GM19023 (cell line): ENCODE measurements at regions not wholly inside any gene's neighbourhood (a gene's known extent, or its start where the extent isn't known, plus 50 kb on each side); places are given as distances from the start of the nearest gene placed in this dataset.

Source experiments
- ATAC-seq: cut with Tn5 transposase; IDR thresholded peaks from one replicate; pipeline ENCODE4 v1.9.1; 2021; ENCODE audit warnings: mild to moderate bottlenecking, moderate library complexity; ENCODE audit not compliant: unreplicated experiment

DNA sequence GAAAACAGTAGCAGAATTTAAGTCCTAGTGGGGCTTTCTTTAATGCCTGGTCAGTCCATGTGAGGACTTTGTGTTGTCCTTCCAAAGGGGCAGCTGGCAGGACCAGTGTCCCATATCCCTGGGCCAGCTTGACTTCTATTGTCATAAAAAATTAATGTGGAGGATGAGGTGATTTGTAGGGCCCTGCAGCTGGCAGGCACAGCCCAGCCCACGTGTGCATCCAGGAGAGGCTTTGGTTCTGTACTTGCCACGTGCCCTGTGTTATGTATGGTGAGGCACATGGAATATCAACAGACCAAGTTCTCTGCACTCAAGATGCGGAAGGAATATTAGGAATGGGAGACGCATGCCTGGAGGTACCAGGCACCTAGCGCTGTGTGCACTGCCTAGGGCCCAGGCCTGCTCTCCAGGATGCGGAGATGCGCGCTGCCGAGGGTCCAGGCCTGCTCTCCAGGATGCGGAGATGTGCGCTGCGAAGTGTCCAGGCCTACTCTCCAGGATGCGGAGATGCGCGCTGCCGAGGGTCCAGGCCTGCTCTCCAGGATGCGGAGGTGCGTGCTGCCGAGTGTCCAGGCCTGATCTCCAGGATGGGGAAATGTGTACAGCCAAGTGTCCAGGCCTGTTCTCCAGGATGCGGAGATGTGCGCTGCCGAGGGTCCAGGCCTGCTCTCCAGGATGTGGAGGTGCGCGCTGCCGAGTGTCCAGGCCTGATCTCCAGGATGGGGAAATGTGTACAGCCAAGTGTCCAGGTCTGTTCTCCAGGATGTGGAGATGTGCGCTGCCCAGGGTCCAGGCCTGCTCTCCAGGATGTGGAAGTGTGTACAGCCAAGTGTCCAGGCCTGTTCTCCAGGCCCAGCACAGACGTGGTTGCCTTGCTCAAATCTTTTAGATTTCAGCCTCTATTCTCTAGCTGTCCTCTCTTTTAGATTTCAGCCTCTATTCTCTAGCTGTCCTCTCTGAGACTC lies 183.3 kb upstream of the ROPN1 start:
- no peak for ATAC-seq

DNA sequence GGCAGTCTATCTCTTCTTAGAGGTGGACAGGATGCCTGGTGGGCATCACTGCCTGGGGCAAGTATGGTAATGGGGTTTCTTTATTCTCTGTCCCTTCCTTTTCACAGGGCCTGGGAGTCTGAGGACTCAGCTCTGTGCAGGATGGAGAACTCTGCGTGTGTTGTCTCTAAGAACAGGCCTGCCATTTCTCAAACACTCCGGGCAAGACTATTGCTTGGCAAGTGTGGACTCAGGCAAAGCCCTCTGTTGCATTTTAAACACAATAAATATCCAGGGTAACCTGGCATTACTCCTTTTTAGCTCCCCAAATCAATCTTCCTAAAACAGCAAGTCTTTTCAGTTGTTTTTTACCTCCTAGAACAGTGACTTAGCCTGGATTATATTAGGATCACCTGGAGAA lies 185.1 kb upstream of the ROPN1 start:
- no peak for ATAC-seq

DNA sequence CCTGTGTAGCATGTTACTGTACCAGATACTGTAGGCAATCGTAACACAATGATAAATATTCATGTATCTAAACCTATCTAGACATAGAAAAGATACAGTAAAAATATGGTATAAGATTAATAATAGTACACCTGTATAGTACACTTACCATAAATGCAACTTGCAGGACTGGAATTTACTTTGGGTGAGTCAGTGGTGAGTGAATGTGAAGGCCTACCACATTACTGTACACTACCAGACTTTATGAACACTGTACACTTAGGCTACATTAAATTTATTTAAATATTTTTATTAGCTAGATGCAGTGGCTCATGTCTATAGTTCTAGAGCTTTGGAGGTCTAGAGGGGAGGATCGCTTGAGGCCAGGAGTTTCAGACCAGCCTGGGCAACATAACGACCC lies 186.6 kb upstream of the ROPN1 start:
- no peak for ATAC-seq

DNA sequence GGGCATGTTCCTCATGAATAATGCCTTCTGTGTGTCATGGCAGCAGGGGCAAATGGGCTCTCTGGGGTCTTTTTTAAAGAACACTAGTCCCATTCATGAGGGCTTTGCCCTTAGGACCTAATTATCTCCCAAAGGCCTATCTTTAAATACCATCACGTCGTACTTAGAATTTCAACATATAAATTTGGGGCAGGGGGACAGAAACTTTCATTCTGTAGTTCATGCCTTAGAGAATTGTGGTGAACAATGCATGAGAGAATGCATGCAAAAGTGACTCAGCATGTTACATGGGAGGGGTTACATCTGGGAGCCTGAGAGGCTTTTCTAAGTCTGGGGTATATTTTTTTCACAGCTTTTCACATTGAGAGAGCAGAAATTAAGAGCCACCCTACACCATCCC lies 208.5 kb upstream of the ROPN1 start:
- ATAC-seq, result no peak

DNA sequence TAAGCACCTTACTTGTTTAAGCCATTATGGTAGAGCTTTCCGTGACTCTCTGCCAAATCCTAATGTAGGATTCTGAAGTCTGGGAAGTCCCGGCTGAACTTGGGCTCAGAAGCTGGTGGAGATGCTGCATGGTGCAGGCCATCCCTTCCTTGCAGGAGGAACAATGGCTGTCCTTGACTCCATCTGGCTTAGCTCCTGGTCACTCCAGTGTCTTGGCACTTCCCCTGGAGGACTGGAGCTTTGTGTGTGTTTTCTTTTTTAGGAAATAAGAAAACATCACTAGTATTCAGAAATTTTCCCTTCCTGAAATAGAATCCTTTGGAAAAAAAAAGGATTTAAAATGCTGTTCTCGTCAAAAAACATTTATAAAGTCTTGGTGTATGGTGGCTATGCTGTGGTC lies 209.3 kb upstream of the ROPN1 start:
- no peak for ATAC-seq

DNA sequence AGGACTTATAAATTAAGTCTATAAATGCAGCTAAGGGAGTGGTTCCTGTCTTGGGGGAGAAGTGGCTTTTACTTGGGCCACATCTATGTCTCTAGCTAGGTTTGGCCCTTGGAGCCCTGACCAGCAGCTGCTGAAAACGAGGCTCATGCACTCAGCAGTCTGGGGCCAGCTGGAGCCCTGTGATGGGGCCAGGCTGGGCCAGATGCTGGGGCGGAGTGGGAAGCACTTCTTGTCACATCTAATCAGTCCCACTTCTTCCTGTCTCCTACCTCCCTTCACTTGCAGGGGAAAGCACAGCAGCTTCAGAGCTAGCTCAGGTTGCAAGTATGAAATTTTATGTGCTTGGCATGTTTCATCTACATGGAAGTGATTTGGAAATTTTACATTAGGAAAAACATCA lies 209.9 kb upstream of the ROPN1 start:
- no peak for ATAC-seq

DNA sequence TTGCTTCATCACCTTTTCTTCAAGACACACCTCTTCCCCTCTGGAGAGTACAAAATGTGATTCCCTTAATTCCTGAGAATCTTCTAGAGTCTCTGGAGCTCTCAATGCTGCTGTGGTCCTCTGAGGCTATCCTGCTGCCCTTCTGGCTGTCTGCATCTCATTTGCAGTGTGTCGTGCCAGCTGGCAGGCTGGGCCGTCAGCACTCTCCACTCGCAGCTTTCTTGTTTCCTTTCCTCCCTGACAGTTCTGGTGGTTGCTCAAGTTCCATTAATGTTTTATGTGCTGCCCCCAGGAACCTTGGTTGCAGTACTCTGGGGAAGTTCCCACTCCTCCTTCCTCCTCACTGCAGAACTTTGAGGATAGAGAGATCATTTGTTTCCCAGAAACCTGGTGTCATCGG lies 210.8 kb upstream of the ROPN1 start:
- ATAC-seq, result no peak

DNA sequence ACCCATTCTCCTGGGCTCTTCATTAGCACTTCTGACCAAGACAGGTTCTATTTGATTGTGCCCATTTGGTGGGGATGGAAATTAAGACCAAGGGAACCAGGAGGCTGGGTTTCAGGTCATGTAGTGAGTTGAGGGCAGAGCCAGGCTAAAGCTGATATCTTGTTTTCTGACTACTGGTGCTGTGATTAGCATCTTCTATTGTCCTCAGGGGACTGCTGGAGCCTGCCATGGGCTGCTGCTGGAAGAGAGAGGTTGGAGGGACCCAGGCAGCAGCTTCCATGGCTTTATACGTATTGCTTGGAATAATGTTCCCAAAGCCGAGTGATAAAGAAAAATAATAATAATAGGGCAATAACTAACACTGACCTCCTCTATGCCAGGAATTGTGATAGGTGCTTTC lies 211.4 kb upstream of the ROPN1 start:
- ATAC-seq, result no peak

DNA sequence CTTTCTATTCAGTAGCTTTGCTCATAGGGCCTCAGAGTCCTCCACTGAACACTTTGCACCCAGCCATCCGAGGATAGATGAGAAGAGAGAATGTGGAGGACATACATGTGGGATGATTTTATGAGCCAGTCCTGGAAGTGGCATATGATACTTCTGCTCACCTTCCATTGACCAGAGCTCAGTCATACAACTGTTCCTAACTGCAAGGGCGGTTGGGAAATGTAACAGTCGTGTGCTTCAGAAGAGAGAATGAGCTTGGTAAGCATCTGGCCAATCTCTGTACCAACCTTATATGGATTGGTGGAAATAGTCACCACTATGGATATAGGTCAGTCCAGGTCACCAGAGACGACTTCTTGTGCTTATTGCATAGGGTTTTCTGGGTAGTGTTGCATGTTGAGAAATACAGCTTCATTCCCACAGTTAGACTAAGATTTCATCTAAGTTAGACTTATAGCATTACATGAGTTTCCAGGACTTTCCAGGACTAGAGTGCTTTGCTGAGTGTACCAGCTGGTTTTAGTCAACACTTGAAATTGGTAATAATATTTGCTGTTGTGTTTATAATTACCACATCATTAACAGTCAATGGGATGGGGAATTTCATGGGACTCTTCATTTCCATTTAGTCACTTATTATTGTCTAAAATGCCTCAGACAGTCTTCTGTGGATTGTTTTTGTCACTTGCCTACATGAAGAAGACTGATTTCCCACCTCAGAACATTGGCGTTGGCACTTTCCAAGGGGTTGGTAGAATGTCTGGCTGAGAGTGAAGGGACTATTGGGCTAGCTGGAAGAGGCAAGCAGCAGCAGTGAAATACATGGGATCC lies 214.5 kb upstream of the ROPN1 start:
- ATAC-seq, result no peak

DNA sequence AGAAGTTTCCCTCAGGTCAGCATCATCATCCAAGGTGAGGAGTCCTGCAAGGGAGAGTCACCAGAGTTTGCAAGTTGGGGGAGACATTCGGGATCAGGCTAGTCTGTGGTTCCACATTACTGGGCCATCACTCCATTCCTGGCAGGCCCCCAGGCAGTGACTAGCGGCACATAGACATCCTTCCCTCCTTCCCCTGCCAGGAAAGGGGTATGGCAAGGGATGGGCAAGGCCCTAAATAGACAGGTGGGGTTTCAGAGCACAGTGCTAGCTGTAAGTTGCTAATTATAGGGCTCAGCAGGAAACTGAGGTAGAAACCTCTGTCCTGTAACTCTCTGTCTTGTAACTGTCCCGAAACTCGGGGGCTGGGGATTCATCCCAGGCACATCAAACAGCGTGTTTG lies 215.2 kb upstream of the ROPN1 start:
- ATAC-seq, result no peak

DNA sequence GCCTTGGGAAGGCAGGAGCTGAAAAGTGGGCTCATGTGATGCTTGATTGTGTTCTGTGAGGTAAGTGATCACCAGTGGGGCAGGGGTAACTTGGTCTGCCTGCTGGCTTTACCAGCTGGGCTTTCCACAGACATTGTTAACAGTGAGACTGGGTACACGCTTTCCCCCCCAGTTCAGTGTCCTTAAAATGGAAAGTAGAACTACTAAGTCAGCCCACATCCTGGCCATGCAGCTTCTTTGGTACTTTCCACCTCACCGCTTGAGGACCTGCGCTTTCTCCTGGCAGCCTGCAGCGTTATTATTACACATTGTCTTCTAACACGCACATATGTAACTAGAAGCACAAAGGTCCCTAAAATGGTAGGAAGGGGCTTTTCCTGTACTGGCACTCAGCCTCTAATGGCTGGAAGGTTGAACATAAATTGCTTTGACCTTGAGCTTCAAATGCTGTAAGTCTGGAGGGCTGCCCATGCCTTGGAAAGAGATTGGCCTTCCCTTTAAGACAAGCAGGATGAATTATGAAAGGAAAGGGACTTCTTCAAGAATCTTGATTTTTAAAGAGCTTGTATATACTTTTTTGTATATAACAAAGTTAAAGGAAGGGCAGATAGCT lies 216.1 kb upstream of the ROPN1 start:
- ATAC-seq, result peak; percentile 93

DNA sequence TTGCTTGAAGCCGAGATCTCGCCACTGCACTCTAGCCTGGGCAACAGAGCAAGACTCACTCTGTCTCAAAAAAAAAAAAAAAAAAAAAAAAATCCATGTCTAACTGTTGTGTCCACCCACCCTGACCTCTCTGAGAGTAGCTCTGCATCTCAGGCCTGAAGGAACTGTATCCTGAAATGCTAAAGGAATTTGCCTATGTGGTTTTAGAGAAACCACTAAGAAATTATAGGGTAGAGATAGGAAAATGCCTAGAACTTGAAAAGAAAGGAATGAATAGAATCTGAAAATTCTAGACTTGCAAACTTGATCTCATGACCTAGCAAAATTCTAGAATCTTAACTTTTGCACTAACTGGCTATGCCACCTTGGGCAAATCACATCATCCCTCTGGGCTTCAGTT lies 217.5 kb upstream of the ROPN1 start:
- ATAC-seq, result no peak

DNA sequence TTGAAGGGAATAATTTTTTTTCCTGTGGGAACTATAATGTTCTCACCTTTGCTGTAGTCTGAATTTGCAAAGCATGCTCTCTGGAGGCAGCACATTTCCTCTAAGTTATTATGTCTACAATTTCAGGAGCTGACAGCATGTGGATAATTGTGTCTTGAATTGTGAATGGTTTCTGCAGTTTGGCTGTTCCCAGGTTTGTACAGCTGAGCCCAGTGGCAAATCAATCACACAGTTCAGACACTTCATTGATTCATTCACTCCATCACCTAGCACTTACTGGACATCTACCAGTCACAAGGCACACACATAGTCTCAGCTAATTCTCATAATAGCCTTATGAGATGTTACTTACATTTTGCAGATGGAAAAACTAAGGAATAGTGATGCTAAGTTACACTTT lies 219.0 kb upstream of the ROPN1 start:
- no peak for ATAC-seq

DNA sequence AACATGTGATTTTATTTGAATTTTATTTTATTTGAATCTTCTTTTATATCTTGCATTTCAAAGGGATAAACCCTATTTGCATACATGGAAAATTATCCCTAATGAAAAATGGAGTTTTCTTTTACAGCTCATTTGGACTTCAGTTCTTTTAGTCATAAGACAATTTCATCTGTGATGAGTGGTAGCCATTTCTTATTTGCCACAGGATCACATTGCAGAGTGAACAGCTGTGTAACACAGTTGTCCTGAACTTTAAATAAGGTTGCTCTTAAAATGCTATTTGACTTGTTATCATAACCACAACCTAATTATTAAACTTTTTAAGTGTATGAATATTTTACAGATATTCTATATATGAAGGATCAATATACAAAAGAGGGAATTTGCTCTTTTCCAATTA lies 221.7 kb upstream of the ROPN1 start:
- no peak for ATAC-seq

DNA sequence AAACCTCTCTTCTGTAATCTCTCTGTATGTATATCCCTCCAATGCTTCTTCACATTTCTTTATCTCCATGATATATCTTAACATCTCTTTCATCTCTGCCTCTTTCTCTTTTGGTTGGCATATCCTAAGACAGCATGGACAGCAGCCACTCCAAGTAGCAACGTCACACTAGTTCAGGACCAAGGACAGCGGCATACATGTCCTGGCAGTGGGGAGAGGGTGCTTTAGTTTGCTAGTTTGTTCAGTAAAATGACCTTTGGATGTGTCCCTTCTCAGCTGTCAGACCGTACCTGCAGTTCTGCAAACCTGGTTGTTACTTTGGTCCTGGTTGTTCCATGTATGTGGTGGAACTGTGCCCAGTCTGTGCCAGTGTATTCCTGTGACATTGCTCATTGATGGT lies 225.6 kb upstream of the ROPN1 start:
- no peak for ATAC-seq

DNA sequence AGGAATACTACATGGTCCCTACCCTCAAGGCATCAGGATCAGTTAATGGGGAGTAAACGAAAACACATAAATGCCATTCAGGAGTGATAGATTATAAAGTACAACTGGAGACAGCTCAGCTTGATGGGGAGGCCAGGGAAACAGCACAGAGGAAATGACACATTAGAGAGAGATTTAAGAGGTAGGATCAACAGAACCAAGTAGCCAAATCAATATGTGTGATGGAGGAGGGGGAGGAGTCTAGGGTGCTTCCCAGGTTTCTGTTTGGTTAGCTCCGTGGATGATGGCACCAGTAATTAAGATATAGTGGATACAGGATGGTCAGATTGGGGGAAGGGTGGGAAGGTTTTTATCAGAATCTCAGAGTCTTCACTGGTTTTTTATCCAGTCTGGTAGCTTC lies 229.5 kb upstream of the ROPN1 start:
- ATAC-seq, result no peak

DNA sequence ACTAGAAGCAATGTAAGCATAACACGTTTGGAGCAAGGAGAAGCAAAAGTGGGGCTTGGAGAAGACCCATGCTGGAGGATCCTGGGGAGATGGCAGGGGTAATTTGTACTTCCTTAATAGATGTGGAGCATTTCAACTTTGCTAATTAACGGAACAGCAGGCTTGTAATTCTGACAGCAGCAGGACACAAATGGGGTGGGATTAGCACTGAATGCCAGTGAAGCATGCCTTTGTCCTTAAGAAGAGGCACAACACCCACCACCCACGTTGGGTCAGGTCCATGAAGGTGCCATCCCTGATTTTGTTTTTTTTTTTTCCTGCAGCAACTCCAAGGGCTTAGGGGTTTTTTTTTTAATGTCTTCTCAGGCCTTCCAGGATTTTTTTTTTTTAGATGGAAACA lies 231.9 kb upstream of the ROPN1 start:
- no peak for ATAC-seq

DNA sequence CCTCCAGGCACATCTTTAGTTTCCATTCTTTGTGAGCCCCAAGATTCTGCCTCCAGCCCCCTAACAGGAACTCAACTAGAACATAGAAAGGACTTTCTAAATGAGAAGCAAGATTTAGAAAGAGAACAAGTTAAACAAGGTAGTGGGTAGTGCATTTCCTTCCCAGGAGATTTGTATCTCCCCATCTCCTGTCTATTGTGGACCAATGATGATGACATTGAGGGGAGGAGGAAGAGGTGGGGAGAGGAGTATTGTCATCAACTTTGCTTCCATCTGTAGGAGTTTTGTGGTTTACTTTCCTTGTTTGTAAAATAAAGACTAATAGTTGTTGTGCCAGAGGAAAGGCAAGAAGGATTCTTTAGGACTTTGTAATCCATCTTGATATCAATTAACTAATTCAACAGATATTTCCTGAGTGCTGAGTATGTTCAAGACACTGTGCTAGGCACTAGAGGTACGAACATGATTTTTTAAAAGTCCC lies 235.3 kb upstream of the ROPN1 start:
- no peak for ATAC-seq

DNA sequence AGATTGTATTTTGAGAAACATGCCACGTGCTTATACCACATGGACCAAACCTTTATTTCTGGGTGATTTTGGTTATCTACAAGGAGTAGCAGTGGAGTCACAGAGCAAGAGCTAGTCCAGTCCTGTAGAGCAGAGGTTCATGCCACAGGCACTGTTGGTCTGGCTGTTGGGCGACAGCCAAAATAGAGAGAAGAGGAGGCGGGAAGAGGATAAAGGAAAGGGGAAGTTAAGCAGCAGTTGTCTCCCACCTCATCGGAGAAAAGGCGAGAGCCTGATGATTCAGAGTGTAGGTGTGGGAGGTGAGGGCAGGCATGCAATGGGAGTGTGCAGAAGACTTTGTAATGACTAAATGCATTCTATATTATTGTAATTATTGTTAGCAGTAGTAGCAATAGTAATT lies 237.5 kb upstream of the ROPN1 start:
- ATAC-seq, result no peak

DNA sequence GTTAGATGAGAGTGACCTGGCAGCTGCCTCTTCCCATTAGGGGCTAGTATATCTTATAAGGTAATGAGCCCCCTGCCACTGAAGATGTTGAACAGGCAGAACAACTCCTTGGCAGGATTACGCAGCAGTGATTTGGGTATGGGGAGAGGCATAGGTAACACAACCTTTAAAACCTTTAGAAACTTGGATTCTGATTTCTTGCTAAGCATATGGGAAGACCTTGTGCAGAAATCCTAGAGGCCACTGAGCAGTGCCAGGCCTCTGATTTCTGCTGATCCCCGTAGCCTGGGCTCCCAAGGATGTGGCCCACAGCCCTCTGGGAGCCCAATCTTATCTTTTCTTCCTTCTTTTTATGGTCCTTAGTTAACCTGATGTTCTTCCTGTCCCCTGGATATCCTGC lies 237.9 kb upstream of the ROPN1 start:
- no peak for ATAC-seq

DNA sequence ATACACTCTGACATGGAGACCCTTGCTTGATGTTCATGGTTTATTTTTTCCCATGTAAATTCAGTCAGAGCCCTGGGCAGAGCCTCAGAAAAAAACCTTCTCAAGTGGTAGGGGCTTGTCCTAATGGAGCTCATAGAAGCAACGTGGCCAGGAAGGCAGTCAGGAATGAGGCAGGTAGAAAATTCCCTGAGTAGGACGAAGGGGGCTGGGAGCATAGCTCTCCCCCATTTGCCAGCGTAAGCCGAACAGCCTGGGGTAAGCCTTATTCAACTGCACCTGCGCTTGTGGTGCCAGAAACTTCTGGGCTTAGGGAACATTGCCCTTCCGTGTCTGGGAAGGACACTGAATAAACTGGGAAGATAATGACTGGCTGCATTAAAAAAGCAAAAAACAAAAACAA lies 238.5 kb upstream of the ROPN1 start:
- ATAC-seq, result no peak

DNA sequence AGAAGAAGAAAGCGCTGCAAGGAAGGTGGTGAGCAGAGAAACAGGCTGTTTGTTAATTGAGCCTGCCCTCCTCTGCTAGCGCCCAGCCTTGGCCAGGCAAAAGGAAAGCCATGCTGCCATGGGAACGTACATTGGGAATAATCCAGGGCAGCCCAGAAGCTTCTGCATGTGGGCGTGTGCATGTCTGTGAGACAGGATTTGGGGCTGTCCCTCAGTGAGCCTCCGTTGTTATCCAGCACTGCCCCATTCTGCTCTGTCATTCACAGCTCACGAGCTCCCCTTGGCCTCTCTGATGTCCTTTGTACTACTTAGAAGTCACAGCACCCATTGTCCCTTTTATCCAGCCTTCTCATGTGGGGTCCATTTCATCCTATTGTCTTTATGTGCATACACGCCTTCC lies 239.1 kb upstream of the ROPN1 start:
- ATAC-seq, result no peak
